ENCODE measurements at regions not wholly inside any gene's neighbourhood (a gene's known extent, or its start where the extent isn't known, plus 50 kb on each side); places are given as distances from the start of the nearest gene placed in this dataset.

DNA sequence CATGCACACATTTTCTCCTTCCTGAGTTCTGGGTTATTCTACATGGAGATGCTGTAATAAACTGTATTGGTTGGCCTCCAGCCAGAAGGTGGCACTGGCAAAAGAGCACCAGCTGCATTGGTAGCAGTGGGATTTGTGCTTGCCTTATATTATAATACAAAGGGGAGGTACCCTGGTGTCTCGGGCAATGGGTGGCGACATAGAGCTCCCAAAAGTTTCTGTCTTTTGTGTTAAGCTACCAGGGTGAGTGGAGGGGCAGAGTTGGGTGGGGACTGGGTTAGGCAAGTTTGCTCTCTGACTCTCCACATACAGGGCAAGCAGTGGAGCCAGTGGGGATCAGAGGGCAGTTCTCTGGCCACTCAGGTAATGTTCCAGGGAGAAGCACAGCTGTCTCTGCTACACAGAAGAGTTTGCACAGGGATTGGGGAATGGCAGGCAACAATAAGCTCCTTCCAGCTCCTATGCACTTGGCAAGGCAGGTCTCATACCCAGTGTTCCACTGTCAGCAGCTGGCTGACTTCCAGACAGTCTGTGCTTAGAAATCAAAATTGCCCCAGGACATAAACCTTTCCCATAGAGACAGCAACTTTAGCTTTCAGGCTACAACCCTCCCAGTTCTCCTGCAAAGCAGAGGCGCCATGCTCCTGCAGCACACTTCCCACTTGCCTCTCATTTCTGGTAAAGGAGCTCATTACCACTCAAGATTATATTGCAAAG lies 463.9 kb upstream of the PCDH7 start:
- no peak for DNase-seq (ENCODE audit: low read depth in 2 of 2)
- TF ChIP-seq, protein P1, sequence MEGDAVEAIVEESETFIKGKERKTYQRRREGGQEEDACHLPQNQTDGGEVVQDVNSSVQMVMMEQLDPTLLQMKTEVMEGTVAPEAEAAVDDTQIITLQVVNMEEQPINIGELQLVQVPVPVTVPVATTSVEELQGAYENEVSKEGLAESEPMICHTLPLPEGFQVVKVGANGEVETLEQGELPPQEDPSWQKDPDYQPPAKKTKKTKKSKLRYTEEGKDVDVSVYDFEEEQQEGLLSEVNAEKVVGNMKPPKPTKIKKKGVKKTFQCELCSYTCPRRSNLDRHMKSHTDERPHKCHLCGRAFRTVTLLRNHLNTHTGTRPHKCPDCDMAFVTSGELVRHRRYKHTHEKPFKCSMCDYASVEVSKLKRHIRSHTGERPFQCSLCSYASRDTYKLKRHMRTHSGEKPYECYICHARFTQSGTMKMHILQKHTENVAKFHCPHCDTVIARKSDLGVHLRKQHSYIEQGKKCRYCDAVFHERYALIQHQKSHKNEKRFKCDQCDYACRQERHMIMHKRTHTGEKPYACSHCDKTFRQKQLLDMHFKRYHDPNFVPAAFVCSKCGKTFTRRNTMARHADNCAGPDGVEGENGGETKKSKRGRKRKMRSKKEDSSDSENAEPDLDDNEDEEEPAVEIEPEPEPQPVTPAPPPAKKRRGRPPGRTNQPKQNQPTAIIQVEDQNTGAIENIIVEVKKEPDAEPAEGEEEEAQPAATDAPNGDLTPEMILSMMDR (IDR thresholded peaks at IDR 0.05; ENCODE audit: low read depth, low read length) = no peak
- H3K4me3 ChIP-seq (replicated peaks in 1 of 2; ENCODE audit: low read depth in 2 of 2, low read length in 2 of 2) = no peak overlapping the region

DNA sequence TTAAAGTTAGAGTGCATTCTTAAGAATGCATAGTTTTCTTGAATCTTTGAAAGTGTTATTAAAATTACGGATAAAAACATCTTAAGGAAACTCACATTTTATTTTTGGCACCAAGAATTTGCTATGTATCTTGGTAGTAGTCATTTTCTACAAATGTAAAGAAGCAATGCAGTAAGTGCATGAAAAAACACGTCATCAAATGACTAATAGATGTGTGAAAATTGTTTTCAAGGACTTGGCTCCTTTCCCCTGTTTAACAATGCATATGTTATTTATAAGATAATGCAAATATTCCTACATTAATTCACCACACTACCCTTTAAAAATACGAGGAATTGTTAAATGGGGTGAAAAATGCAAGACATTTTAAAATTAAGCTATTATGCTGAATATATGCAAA lies 461.2 kb upstream of the PCDH7 start:
- peak in 1 of 2 donors; percentile 0 for DNase-seq (ENCODE audit: low read depth in 2 of 2)
- no peak overlapping the region for H3K4me3 ChIP-seq (replicated peaks in 1 of 2; ENCODE audit: low read depth in 2 of 2, low read length in 2 of 2)
- TF ChIP-seq, protein P1 (IDR thresholded peaks at IDR 0.05; ENCODE audit: low read depth, low read length) = no peak

DNA sequence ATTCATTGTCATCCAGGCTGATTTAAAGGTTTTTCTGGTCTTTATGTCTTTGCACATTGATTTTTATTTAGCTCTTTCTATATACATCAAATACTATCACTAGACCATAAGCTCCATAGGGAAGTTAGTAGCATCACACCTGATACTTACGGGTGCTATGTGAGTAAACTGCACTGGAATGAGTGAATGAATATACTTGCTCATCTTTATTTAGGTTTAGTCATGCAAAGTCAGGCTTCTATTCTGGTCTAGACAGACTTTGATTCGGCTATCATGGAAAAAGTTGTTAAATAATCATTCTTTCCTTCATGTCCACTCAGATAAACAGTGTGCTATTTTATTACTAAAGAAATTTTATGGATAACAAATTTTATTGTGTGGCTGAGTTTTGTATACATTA lies 457.8 kb upstream of the PCDH7 start:
- TF ChIP-seq, protein P1 (IDR thresholded peaks at IDR 0.05; ENCODE audit: low read depth, low read length) = no peak
- H3K4me3 ChIP-seq (replicated peaks in 1 of 2; ENCODE audit: low read depth in 2 of 2, low read length in 2 of 2) = no peak overlapping the region
- DNase-seq (ENCODE audit: low read depth in 2 of 2) = no peak

DNA sequence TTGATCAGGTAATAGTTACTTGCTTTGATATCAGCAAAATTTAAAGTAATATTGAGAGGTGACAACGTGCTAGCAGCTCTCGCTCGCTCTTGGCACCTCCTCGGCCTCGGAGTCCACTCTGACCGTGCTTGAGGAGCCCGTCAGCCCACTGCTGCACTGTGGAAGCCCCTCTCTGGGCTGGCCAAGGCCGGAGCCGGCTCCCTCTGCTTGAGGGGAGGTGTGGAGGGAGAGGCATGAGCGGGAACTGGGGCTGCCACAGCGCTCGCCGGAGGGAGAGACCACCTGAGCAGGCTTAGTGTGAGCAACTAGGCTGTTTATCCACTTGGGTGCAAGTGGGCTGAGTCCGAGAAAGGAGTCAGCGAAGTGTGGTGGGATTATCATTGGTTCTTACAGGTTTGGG lies 455.7 kb upstream of the PCDH7 start:
- TF ChIP-seq, protein P1 (IDR thresholded peaks at IDR 0.05; ENCODE audit: low read depth, low read length) = no peak
- no peak overlapping the region for H3K4me3 ChIP-seq (replicated peaks in 1 of 2; ENCODE audit: low read depth in 2 of 2, low read length in 2 of 2)
- DNase-seq (ENCODE audit: low read depth in 2 of 2) = no peak

DNA sequence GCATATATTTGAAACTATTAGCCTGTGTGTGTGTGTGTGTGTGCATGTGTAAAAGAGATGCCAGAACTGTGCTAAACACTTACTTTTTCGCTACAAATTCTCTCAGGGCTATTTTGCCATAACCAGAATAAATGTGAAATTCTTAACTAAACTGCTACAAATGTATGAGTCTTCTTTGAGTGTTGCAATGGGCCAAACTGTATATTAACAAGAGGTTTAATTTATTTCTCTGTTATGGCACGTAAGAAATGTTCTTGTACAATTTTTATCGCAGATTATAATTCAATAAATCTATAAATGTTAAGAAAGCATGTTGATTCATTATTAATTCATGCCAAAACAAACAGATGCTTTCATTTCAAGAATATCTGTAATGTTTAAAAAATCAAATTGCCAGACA lies 454.5 kb upstream of the PCDH7 start:
- H3K4me3 ChIP-seq (replicated peaks in 1 of 2; ENCODE audit: low read depth in 2 of 2, low read length in 2 of 2) = no peak overlapping the region
- DNase-seq (ENCODE audit: low read depth in 2 of 2) = peak in 1 of 2 donors; percentile 1
- TF ChIP-seq, protein P1 (IDR thresholded peaks at IDR 0.05; ENCODE audit: low read depth, low read length) = no peak

DNA sequence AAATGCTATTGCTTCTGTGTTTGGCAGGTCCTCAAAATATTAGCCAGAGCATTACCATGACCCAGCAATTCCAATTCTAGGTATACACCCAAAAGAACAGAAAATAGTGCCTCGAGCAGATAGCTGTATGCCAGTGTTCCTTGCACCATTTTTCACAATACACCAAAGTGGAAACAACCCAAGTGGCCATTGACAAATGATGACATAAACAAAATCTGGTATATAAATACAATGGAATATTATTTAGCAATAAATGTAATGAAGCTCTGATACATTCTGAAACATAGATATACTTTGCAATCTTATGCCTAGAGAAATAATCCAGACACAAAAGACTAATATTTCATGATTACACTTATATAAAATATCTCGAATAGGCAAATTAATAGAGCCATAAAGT lies 451.8 kb upstream of the PCDH7 start:
- TF ChIP-seq, protein P1 (IDR thresholded peaks at IDR 0.05; ENCODE audit: low read depth, low read length) = no peak
- H3K4me3 ChIP-seq (replicated peaks in 1 of 2; ENCODE audit: low read depth in 2 of 2, low read length in 2 of 2) = no peak overlapping the region
- no peak for DNase-seq (ENCODE audit: low read depth in 2 of 2)

DNA sequence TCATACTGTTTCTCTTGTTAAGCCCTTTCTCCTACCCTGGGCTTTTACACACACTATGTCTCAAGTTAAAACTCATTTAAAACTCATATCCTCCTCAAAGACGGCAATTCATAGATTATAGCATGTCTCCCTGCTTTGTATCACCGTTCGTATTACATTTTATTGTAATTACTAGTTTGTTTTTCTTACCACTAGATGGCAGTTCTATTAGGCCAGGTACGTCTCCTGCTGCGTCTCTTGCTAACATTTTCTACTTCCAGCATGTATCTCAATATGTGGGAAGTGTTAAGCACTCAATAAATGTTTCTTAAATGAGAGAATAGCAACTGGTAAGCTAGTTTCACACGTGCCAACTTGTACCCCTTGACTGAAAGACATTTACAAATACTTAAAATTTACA lies 450.3 kb upstream of the PCDH7 start:
- TF ChIP-seq, protein P1 (IDR thresholded peaks at IDR 0.05; ENCODE audit: low read depth, low read length) = peak; percentile 13
- no peak overlapping the region for H3K4me3 ChIP-seq (replicated peaks in 1 of 2; ENCODE audit: low read depth in 2 of 2, low read length in 2 of 2)
- DNase-seq (ENCODE audit: low read depth in 2 of 2) = peak in 1 of 2 donors; percentile 2

Measured in cardiac fibroblast (primary cell).